Stimulated activated CD4-positive, alpha-beta T cell treated with anti-CD3 and anti-CD28 coated beads, Interleukin-15, amount 100 ng/mL, for 24 hours (primary cell): ENCODE measurements at regions not wholly inside any gene's neighbourhood (a gene's known extent, or its start where the extent isn't known, plus 50 kb on each side); places are given as distances from the start of the nearest gene placed in this dataset.
"Not testable (repeated sequence)": the region's sequence is repeated elsewhere in the genome, so short reads cannot be mapped to it uniquely, and the experiment has no call there.

Experiments
- DNase-seq: peaks from one replicate; pipeline ENCODE4 v3.0.0-alpha.2; 2020

- DNase-seq = not testable (repeated sequence)
Measured at GRCh38 chr17:20387549-20387948, 79.8 kb downstream of the LGALS9B start.

GRCh38 chr17:20381358-20382300 is 85.7 kb downstream of the LGALS9B start:
- DNase-seq = peak; percentile 16

- not testable (repeated sequence) for DNase-seq
Measured at GRCh38 chr17:20380625-20381024, 86.7 kb downstream of the LGALS9B start.

- not testable (repeated sequence) for DNase-seq
Measured at GRCh38 chr17:20379251-20379650, 88.1 kb downstream of the LGALS9B start.

- not testable (repeated sequence) for DNase-seq
Measured at GRCh38 chr17:20376642-20377041, 90.7 kb downstream of the LGALS9B start.

GRCh38 chr17:20375745-20376144 is 91.6 kb downstream of the LGALS9B start:
- DNase-seq = not testable (repeated sequence)
